H1 (cell line): ENCODE measurements at regions not wholly inside any gene's neighbourhood (a gene's known extent, or its start where the extent isn't known, plus 50 kb on each side); places are given as distances from the start of the nearest gene placed in this dataset.

ENCODE experiments used
- BRCA1 ChIP-seq: IDR thresholded peaks from 2 replicates; pipeline ENCODE4 v1.6.1; 2012; ENCODE audit warnings: low read depth, low read length, improper control_type of control experiment
- CTCF ChIP-seq, 3 experiments: IDR thresholded peaks; 1 replicate in 2 of 3; 2 replicates in 1 of 3; pipeline versions ENCODE4 v1.5.1 to v1.6.1; 2011; ENCODE audit warnings: low read length in 3 of 3, mild to moderate bottlenecking in 3 of 3, inconsistent platforms in 2 of 3, low read depth in 1 of 3, moderate library complexity in 1 of 3; ENCODE audit not compliant: insufficient read depth in 1 of 3; ENCODE audit errors: control extremely low read depth in 1 of 3
- JUND ChIP-seq: IDR thresholded peaks from 2 replicates; pipeline ENCODE4 v1.6.1; 2011; ENCODE audit warnings: mild to moderate bottlenecking, improper control_type of control experiment, low read length
- MAFK ChIP-seq: IDR thresholded peaks from 2 replicates; pipeline ENCODE4 v1.6.1; 2012; ENCODE audit warnings: low read depth, mild to moderate bottlenecking, improper control_type of control experiment, low read length
- POLR2A ChIP-seq, 2 experiments: IDR thresholded peaks; 1 replicate in 1 of 2; 2 replicates in 1 of 2; pipeline ENCODE4 v1.6.1; 2011; ENCODE audit warnings: low read depth in 2 of 2, low read length in 2 of 2, mild to moderate bottlenecking in 2 of 2; ENCODE audit errors: control extremely low read depth in 1 of 2
- SP1 ChIP-seq: IDR thresholded peaks from 2 replicates; pipeline ENCODE4 v1.6.1; 2011; ENCODE audit warnings: low read depth, low read length
- TF ChIP-seq, protein P1 (sequence below): IDR thresholded peaks from 2 replicates; pipeline ENCODE4 v1.6.1; 2011; ENCODE audit warnings: low read length, improper control_type of control experiment

DNA sequence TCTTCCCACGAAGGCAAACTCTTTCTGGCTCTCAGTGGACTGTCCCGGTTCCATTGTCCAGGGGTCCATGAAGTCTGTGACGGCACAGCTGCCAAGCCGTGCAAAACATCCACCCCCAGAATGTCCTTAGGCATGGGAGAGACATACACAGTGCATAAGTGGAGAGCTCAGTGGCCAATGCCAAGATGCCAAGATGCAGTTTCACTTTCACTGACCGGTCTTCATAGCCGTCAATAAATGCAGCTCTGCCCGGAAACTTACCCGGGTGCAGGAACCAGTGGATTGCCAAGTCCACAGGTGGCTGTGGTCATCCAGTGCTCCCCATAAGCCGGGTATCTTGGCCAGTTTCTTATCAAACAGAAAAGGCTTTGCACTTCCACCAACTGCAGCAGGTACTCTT, 162.3 kb downstream of the PTCSC3 start:
- no peak for TF ChIP-seq POLR2A (IDR thresholded peaks at IDR 0.05; ENCODE audit: control extremely low read depth in 1 of 2, low read depth in 2 of 2, low read length in 2 of 2)
- TF ChIP-seq, protein P1, sequence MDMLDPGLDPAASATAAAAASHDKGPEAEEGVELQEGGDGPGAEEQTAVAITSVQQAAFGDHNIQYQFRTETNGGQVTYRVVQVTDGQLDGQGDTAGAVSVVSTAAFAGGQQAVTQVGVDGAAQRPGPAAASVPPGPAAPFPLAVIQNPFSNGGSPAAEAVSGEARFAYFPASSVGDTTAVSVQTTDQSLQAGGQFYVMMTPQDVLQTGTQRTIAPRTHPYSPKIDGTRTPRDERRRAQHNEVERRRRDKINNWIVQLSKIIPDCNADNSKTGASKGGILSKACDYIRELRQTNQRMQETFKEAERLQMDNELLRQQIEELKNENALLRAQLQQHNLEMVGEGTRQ: no peak
- TF ChIP-seq MAFK: no peak
- TF ChIP-seq CTCF (IDR thresholded peaks at IDR 0.05; ENCODE audit: control extremely low read depth in 1 of 3, insufficient read depth in 1 of 3, low read depth in 1 of 3, low read length in 3 of 3): no peak
- no peak for TF ChIP-seq SP1
- no peak for TF ChIP-seq JUND
- no peak for TF ChIP-seq BRCA1
